MM.1S (cell line): ENCODE measurements at regions not wholly inside any gene's neighbourhood (a gene's known extent, or its start where the extent isn't known, plus 50 kb on each side); places are given as distances from the start of the nearest gene placed in this dataset.
"Not testable (repeated sequence)": the region's sequence is repeated elsewhere in the genome, so short reads cannot be mapped to it uniquely, and the experiment has no call there.

Experiments
- CTCF ChIP-seq: fragments of 300-600 bp; sonication (generic); IDR thresholded peaks from 2 replicates; pipeline ENCODE4 v1.5.1; 2016; ENCODE audit warnings: antibody characterized with exemption, low read length, mixed read lengths
- EZH2phosphoT487 ChIP-seq: fragments of 300-600 bp; sonication (generic); IDR thresholded peaks from 2 replicates; pipeline ENCODE4 v1.6.1; 2018; ENCODE audit warnings: antibody characterized with exemption, low read length

GRCh38 chr2:90179591-90179990, 1488.1 kb downstream of the RPIA start:
- not testable (repeated sequence) for TF ChIP-seq CTCF, EZH2phosphoT487
